AG04449 (cell line): ENCODE measurements at regions not wholly inside any gene's neighbourhood (a gene's known extent, or its start where the extent isn't known, plus 50 kb on each side); places are given as distances from the start of the nearest gene placed in this dataset.

Experiments
- CTCF ChIA-PET: fragments of 350-600 bp; formaldehyde crosslinking; extraction: SDS; loops from one replicate; lab custom pipeline; 2021; ENCODE audit warnings: antibody characterized with exemption; lab: Yijun Ruan, JAX
- POLR2A ChIA-PET: fragments of 400-600, 350-600 bp; formaldehyde crosslinking; extraction: SDS; loops from one replicate; lab custom pipeline; 2020; ENCODE audit warnings: antibody characterized with exemption, inconsistent platforms; lab: Yijun Ruan, JAX
- DNase-seq: peaks from one replicate; pipeline ENCODE4 v3.0.0-alpha.2; 2010; ENCODE audit warnings: low read depth, low spot score
- H3K4me3 ChIP-seq: 2 replicates; pipeline ENCODE4 v1.5.1; 2011; ENCODE audit warnings: low read depth, mild to moderate bottlenecking, control low read depth, low read length
- CTCF ChIP-seq: IDR thresholded peaks from one replicate; pipeline ENCODE4 v1.5.1; 2011; ENCODE audit warnings: mild to moderate bottlenecking, moderate library complexity, low read length, control low read depth, inconsistent platforms; ENCODE audit not compliant: insufficient read depth; ENCODE audit errors: missing control alignments

DNA sequence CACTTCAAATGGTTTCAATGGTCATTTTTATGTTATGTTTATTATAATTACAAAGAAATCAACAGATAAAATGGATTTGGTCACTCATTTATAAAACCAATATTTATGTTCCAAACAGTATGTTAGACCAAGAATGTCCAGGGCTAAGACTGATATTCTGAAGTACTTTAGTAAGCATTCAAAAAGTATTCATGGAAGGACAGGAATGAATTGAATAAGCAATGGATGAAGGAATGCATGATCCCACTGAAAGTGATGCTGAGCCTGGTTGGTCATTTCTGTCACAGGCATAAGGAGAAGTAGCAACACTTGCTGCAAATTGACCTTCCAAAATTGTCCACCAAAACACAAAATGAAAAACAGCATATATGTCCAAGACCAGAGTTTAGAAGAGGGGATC lies 189.0 kb upstream of the CELF2 start:
- no peak for DNase-seq
- POLR2A ChIA-PET = no interaction called here
- no peak overlapping the region for H3K4me3 ChIP-seq
- CTCF ChIA-PET = no interaction called here
- no peak for TF ChIP-seq CTCF

DNA sequence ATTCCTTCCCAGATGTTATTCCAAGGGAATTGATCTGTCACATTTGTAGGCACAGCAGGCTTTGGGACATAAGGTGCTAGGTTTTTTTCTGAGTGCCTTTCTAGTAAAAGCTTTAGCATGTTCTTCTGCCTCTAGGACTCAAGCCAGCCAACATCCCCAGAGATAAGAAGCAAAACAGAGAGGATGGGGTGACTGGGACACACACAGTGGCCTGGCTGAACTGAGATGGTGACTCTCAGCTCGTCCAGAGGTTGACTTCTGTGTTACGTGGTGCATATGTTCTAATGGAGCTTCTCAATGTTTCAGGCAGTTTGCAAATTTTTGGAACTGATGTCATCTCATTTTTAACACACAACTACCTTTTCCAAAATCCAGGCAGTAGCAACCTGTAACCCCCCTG lies 188.1 kb upstream of the CELF2 start:
- no peak for DNase-seq
- CTCF ChIA-PET = no interaction called here
- TF ChIP-seq CTCF = no peak
- no peak overlapping the region for H3K4me3 ChIP-seq
- POLR2A ChIA-PET = no interaction called here

GRCh38 chr10:10830293-10830986 lies 187.2 kb upstream of the CELF2 start:
- H3K4me3 ChIP-seq = 0 out of 2 replicates have a peak overlapping the region, but pooled peaks have one; percentile 7
- ChIA-PET CTCF (interaction anchor here (0.8 kb wide), 1 partner anchor 38 kb away, joined by 3 read pairs; no protein-coding TSS in a partner anchor), POLR2A (no interaction called here)
- peak; percentile 59 for DNase-seq
- TF ChIP-seq CTCF = no peak

DNA sequence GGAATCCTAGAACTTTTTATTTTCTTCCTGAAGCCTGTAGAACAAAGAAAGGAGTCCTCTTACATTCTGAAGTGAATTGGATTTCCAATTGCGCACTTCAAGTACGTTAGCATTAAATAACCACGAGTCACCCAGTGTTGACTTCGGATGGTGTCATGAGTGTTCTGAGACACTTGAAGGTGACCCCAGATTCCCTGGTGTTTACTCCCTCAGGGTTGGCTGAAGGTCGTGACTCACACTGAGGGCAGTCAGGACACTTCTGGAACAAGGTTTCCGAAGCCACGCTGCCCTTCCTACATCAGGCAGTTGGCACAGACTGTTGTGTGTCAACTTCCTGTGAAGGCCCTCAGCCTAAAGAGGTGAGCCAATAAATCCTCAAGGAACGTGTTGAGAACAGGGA lies 186.6 kb upstream of the CELF2 start:
- TF ChIP-seq CTCF = no peak
- ChIA-PET CTCF (no interaction called here), POLR2A (no interaction called here)
- 0 out of 2 replicates have a peak overlapping the region, but pooled peaks have one; percentile 7 for H3K4me3 ChIP-seq
- DNase-seq = peak; percentile 58

DNA sequence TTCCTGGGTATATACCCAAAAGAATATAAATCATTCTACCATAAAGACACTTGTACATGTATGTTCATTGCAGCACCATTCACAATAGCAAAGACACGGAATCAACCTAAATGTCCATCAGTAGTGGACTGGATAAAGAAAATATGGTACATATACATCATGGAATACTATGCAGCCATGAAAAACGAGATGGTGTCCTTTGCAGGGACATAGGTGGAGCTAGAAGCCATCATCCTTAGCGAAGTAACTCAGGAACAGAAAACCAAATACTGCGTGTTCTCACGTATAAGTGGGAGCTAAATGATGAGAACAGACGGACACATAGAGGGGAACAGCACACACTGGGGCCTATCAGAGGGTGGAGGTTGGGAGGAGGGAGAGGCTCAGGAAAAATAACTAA lies 183.7 kb upstream of the CELF2 start:
- CTCF ChIA-PET = no interaction called here
- POLR2A ChIA-PET = no interaction called here
- no peak for DNase-seq
- no peak overlapping the region for H3K4me3 ChIP-seq
- TF ChIP-seq CTCF = no peak

GRCh38 chr10:10844251-10844650 lies 173.4 kb upstream of the CELF2 start:
- TF ChIP-seq CTCF = no peak
- no peak for DNase-seq
- CTCF ChIA-PET = no interaction called here
- H3K4me3 ChIP-seq = no peak overlapping the region
- POLR2A ChIA-PET = no interaction called here
